ENCODE measurements at regions not wholly inside any gene's neighbourhood (a gene's known extent, or its start where the extent isn't known, plus 50 kb on each side); places are given as distances from the start of the nearest gene placed in this dataset.
"Not testable (repeated sequence)": the region's sequence is repeated elsewhere in the genome, so short reads cannot be mapped to it uniquely, and the experiment has no call there.

DNA sequence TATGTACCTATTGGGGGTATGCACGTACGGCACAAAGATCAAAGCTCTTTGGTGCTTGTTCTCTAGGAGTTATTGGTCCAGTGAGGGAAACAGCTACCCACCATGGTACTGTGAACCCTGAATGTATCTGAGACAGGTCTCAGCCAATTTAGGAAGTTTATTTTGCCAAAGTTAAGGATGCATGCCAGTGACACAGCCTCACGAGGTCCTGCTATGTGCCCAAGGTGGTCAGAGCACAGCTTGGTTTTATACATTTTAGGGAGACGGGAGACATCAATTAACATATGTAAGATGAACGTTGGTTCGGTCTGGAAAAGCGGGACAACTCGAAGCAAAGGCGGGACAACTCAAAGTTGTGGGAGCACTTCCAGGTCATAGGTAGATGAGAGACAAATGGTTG lies 75.8 kb downstream of the SOWAHC start:
- no peaks in the 10 kb centered on the region for H3K27me3 ChIP-seq (replicated peaks; ENCODE audit: insufficient read depth)
- no peaks in the 10 kb centered on the region for H3K9me3 ChIP-seq
- H3K36me3 ChIP-seq, result no peaks in the 10 kb centered on the region
- no peak for ATAC-seq (ENCODE audit: insufficient number of reproducible peaks, low FRiP score, low read depth)
- DNase-seq (ENCODE audit: low spot score), result no peak
- no peak overlapping the region for H3K4me3 ChIP-seq
- peak overlapping the region; percentile 67 to 86 for H3K27ac ChIP-seq
- TF ChIP-seq, protein P1, sequence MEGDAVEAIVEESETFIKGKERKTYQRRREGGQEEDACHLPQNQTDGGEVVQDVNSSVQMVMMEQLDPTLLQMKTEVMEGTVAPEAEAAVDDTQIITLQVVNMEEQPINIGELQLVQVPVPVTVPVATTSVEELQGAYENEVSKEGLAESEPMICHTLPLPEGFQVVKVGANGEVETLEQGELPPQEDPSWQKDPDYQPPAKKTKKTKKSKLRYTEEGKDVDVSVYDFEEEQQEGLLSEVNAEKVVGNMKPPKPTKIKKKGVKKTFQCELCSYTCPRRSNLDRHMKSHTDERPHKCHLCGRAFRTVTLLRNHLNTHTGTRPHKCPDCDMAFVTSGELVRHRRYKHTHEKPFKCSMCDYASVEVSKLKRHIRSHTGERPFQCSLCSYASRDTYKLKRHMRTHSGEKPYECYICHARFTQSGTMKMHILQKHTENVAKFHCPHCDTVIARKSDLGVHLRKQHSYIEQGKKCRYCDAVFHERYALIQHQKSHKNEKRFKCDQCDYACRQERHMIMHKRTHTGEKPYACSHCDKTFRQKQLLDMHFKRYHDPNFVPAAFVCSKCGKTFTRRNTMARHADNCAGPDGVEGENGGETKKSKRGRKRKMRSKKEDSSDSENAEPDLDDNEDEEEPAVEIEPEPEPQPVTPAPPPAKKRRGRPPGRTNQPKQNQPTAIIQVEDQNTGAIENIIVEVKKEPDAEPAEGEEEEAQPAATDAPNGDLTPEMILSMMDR (IDR thresholded peaks at IDR 0.05), result no peak
- peaks cover 22 to 59% of the 10 kb centered on the region in 2 donors for H3K4me1 ChIP-seq (ENCODE audit: control insufficient read depth in 1 of 2, low read depth in 2 of 2)

GRCh38 chr2:109690457-109690821 lies 76.3 kb downstream of the SOWAHC start:
- Histone ChIP-seq H3K27ac (peak overlapping the region; percentile 67 to 86), H3K9me3 (no peaks in the 10 kb centered on the region), H3K4me3 (no peak overlapping the region), H3K27me3 (replicated peaks; ENCODE audit: insufficient read depth) (no peaks in the 10 kb centered on the region), H3K4me1 (ENCODE audit: control insufficient read depth in 1 of 2, low read depth in 2 of 2) (peaks cover 22 to 61% of the 10 kb centered on the region in 2 donors), H3K36me3 (no peaks in the 10 kb centered on the region)
- TF ChIP-seq, protein P1 (IDR thresholded peaks at IDR 0.05), result no peak
- DNase-seq (ENCODE audit: low spot score) (no peak), ATAC-seq (ENCODE audit: insufficient number of reproducible peaks, low FRiP score, low read depth) (no peak)

DNA sequence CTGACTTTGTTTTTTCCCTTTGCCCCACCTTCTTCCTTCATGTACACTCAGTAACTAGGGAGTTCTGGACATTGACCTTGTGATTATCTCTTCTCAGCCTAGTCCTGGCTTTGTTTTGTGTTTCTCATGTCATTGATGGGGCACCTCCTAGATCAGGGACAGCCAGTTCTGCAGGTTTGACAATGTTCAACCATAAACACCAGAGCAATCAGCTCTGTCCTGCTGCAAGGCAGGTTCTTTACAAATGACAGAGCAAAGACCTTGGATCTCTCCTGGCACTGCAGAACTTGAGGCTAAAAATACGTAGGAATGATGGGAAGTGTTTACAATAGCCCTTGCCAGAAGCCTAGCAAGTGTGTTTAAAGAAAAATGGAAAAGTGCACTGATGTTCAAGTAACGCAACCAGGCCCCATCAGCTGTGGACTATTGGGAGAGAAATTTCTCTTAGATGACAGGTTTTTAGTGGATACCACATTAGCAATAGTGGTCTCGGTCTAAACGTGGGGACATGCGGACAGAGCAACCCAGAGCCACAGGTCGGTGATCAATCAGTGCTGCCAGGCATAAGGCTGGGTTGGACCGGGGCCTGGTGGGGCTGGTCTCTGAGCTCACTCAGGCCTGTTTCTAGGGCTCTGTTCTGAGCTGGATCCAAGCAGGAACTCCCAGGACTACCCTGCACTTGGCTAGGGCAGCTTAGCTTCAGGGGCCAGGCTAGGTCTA lies 76.8 kb downstream of the SOWAHC start:
- ATAC-seq (ENCODE audit: insufficient number of reproducible peaks, low FRiP score, low read depth) (no peak), DNase-seq (ENCODE audit: low spot score) (no peak)
- no peaks in the 10 kb centered on the region for H3K27me3 ChIP-seq (replicated peaks; ENCODE audit: insufficient read depth)
- TF ChIP-seq, protein P1 (IDR thresholded peaks at IDR 0.05), result no peak
- no peaks in the 10 kb centered on the region for H3K9me3 ChIP-seq
- H3K4me1 ChIP-seq (ENCODE audit: control insufficient read depth in 1 of 2, low read depth in 2 of 2), result peaks cover 22 to 61% of the 10 kb centered on the region in 2 donors
- peak overlapping the region; percentile 6 for H3K4me3 ChIP-seq
- peak overlapping the region; percentile 67 to 86 for H3K27ac ChIP-seq
- H3K36me3 ChIP-seq, result no peaks in the 10 kb centered on the region

DNA sequence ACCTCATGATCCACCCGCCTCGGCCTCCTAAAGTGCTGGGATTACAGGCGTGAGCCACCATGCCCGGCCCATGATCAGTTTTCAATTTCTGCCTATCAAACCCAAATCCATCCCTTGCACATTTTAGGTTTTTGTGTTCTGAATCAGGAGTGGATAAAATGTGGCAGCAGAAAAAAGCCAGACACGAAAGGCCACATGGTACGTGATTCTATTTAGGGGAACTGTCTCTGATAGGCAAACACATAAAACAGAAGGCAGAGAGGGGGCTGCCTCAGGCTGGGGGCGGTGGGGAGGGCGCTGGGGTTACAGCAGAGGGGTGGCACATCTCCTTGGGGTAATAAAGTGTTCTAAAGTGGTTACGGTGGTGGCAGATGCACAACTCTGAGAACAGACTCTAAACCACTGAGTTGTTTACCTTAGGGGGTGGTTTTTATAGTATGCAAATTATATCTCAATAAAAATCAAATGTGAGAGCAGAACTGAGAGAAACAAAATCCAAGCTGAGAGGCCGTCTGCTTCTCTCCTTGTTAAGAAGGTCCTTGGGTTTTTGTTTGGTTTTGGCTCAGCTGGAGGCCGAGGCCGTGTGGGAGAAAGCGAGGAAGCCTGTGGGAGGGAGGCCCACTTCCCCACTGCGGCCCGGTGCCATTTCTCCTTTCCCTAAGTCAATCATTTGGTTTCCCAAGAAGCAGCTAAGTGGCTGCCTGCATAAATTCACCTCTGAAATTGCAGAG lies 78.0 kb downstream of the SOWAHC start:
- ATAC-seq (ENCODE audit: insufficient number of reproducible peaks, low FRiP score, low read depth), result no peak
- H3K36me3 ChIP-seq, result no peaks in the 10 kb centered on the region
- H3K4me3 ChIP-seq, result no peak overlapping the region
- DNase-seq (ENCODE audit: low spot score), result no peak
- H3K27me3 ChIP-seq (replicated peaks; ENCODE audit: insufficient read depth), result no peaks in the 10 kb centered on the region
- H3K27ac ChIP-seq, result peak overlapping the region; percentile 67 to 86
- TF ChIP-seq, protein P1 (IDR thresholded peaks at IDR 0.05), result no peak
- peaks cover 22 to 61% of the 10 kb centered on the region in 2 donors for H3K4me1 ChIP-seq (ENCODE audit: control insufficient read depth in 1 of 2, low read depth in 2 of 2)
- H3K9me3 ChIP-seq, result no peaks in the 10 kb centered on the region

- not testable (repeated sequence) for H3K9me3 ChIP-seq; H3K36me3 ChIP-seq; H3K27me3 ChIP-seq (replicated peaks; ENCODE audit: insufficient read depth); H3K4me3 ChIP-seq; DNase-seq (ENCODE audit: low spot score); ATAC-seq (ENCODE audit: insufficient number of reproducible peaks, low FRiP score, low read depth)
- Histone ChIP-seq H3K27ac (peak overlapping the region; percentile 65 to 86), H3K4me1 (ENCODE audit: control insufficient read depth in 1 of 2, low read depth in 2 of 2) (peaks cover 22 to 61% of the 10 kb centered on the region in 2 donors)
Measured at GRCh38 chr2:109692831-109693230, 78.7 kb downstream of the SOWAHC start.

DNA sequence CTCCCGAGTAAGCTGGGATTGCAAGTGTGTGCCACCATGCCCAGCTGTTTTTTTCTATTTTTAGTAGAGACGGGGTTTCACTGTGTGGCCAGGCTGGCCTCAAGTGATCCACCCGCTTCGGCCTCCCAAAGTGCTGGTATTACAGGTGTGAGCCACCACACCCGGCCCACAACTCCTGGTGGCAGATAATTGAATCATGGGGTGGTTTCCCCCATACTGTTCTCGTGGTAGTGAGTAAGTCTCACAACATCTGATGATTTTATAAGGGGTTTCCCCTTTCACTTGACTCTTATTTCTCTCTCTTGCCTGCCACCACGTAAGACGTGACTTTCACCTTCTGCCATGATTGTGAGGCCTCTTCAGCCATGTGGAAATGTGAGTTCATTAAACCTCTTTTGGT lies 79.1 kb downstream of the SOWAHC start:
- not testable (repeated sequence) for ATAC-seq (ENCODE audit: insufficient number of reproducible peaks, low FRiP score, low read depth); H3K9me3 ChIP-seq; H3K4me3 ChIP-seq; H3K27me3 ChIP-seq (replicated peaks; ENCODE audit: insufficient read depth); DNase-seq (ENCODE audit: low spot score); H3K36me3 ChIP-seq
- Histone ChIP-seq H3K4me1 (ENCODE audit: control insufficient read depth in 1 of 2, low read depth in 2 of 2) (peaks cover 22 to 61% of the 10 kb centered on the region in 2 donors), H3K27ac (peak overlapping the region; percentile 65 to 86)
